Inferior parietal cortex (tissue), 1 donor: ENCODE measurements at regions not wholly inside any gene's neighbourhood (a gene's known extent, or its start where the extent isn't known, plus 50 kb on each side); places are given as distances from the start of the nearest gene placed in this dataset.

Source experiments
- DNase-seq: peaks from one replicate; pipeline ENCODE4 v3.0.0-alpha.2; 2016; ENCODE audit errors: extremely low spot score

DNA sequence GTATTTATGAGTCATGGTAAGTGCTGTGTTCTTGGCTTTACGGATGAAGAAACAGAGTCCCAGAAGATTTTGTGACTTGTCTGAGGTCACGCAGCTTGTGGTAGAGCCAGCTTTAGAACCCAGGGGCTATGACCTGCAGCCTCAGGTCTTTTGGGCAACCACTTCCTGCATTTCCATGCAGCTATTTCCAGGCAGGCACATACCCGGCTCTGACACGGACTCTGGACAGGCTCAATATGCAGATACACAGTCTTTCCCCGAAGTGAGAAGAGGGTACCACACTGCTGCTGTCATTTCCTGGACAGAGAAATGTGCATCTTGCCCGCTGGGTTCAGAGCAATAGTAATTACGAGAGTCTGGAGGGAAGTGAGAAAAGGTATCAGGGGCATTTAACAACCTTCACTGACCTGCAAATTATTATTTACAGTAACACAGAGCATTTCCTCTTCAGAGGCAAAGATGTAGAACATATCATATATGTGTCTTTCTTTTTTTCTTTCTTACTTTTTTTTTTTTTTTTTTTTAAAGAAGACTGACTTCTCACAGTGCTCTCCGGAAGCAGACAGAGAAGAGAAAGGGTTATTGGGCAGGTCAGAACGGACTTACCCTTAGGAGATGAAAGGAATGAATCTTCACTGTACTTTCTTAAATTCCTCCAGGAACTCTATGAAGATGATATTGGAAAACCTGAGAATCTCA, 185.1 kb downstream of the CLIC5 start:
- DNase-seq = no peak

GRCh38 chr6:45829873-45830272, 185.8 kb downstream of the CLIC5 start:
- DNase-seq = no peak

DNA sequence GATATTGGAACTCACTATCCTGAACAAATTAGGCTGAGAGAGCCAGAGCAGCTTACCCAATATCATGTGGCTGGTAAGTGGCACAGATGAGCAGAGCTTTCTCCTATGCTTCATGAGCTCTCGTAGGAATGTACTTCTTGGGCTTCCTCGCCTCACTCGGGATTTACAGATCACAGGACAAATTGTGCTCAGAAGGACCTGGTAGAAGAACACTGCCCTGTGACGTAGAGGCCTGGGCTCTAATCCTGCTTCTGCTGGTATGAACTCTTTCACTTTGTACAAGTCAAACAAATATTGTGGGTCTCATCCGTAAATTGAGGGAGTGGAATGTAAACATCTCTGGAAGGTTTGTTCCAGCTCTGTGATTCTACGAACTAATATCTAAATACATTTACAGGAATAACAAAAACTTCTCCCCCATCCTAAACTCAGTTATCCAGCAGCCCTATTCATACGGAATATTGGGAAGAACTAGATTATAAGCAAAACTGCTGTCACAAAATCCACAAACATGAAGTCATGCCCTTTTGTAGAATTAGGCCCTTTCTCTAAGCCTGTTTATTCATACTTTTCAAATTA, 187.6 kb downstream of the CLIC5 start:
- DNase-seq = no peak

GRCh38 chr6:45822873-45823272, 192.8 kb downstream of the CLIC5 start:
- no peak for DNase-seq

DNA sequence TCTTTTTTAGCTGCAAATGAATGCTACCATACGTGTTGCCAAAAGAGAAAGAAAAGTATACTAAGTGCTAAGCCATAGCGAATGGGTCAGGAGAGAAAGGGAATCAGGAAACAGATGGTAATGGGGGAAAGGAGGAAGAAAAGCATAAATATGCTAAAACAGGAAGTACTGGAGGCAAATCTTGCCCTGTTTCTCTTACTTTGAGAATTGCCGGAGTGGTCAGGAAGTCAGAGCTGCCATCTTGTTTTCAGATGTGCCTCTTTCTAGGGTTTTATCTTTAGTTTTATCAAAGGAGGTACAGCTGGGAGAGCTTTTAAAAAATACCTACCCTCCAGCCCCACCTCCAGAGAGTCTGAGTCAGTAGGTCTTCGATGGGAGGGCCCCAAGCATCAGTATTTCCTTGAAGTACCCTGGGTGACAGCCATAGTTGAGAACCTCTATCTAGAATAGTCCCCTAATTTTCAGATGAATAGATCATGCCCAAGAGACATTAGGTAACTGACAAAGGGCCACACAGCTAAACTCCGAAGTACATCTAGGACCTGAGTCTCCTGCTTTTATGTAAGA, 193.3 kb downstream of the CLIC5 start:
- no peak for DNase-seq

- no peak for DNase-seq
These were observed 197.0 kb downstream of the CLIC5 start for GRCh38 chr6:45818655-45819054.

DNA sequence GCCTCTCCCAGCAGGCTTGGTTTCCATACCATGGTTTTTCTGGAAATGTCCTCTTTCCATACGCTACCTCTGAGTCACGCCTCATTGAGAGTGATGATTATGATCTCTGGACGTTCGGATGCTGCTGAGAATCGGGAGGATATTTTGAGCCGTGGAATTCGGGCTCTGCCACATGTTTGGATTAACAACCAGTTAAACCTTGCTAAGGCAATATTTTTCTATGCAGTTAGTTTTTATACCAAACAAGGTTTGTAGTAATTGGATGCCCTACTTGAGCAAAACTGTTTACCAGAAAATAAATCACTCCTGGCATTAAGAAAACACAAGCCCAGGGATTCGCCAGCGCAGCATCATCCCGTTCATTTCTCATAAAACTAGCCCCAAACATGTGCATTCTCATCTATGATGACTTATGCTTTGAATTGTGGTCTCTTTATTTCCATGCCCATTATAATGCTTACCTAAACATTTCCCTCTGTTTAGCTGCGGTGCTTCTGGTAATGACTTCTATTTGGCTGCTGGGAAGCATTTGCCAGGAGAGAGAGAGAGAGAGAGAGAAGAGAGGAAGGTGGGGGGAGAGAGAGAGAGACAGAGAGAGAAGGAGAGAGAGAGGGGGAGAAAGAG, 198.9 kb downstream of the CLIC5 start:
- no peak for DNase-seq

GRCh38 chr6:45815466-45816125, 200.1 kb downstream of the CLIC5 start:
- DNase-seq = no peak

GRCh38 chr6:45814772-45815171, 200.9 kb downstream of the CLIC5 start:
- DNase-seq = no peak

GRCh38 chr6:45813943-45814342, 201.7 kb downstream of the CLIC5 start:
- DNase-seq = no peak

DNA sequence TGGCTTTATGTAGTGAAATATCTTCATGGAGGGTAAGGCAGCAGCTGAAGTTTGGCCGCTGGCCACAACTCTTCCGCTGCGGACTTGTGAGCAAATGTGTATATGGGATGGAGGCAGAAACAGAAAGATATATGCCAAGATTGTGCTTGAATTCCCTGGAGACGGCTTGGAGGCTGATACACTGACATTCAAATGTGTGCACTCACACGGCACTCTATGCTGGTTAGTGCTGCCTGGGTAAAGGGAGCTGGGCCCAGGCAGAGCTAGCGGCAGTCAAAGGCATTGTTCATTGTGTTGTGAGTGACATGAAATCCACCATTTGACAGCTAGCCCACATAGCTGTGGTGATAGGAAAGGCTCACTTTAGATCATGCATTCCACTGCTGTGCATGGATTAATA, 202.7 kb downstream of the CLIC5 start:
- peak; percentile 42 for DNase-seq

DNA sequence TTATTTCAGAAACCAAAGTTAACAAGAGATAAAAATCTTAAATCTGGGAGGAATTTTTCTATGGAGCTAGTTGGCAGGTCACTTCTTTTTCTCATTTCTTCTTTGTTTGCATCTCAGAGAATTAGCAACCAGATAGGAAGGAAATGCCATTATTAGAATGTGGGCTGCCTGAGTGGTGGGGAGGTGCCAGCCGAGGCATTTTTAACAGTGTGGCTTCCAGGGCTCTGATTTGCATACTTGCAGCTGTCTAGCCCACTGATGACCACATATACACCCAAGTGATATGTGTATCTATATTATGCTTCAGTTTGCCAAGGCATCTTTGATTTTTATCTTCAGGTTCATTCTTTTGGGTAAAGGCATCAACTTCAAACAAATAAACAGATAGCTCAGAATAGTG, 206.7 kb downstream of the CLIC5 start:
- DNase-seq = no peak

- DNase-seq = no peak
These were observed 207.5 kb downstream of the CLIC5 start for GRCh38 chr6:45808042-45808645.

GRCh38 chr6:45807311-45808041, 208.2 kb downstream of the CLIC5 start:
- DNase-seq = no peak

DNA sequence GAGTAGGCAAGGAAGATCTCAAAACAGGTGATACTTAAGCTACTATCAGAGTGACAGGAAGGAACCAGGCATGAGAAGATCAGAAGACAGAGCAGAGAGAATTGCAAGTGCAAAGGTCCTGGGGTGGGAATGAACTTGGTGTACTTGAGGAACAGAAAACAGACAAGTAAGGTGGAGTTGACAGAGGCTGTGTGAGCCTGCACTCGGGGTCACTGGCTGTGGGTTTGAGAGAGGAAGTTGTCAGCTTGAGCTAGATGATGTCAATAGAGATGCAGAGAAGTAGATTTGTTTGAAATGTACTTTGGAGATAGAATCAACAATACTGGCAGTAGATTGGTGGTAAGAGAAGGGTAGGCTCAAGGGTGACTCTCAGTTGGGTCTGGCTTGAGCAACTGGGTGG, 209.5 kb downstream of the CLIC5 start:
- no peak for DNase-seq

DNA sequence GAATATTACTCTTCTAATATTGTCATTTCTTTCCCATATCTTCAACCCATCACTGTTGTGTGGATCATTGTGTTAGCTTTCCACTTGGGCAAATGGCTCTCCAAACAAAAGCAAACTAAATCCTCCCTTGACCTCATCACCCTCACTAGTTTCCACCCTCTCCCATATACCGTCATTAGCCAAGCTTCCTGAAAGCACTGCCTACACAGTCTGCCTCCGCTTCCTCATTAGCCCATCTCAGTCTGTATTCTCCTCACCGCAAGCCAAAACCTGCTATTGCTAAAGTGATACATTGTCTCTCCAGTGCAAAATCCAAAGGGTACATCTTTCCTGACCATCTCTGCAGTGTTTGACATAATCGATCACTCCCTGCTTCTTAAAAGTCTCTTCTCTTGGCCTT, 212.6 kb downstream of the CLIC5 start:
- no peak for DNase-seq

GRCh38 chr6:45801471-45802289, 214.0 kb downstream of the CLIC5 start:
- no peak for DNase-seq

DNA sequence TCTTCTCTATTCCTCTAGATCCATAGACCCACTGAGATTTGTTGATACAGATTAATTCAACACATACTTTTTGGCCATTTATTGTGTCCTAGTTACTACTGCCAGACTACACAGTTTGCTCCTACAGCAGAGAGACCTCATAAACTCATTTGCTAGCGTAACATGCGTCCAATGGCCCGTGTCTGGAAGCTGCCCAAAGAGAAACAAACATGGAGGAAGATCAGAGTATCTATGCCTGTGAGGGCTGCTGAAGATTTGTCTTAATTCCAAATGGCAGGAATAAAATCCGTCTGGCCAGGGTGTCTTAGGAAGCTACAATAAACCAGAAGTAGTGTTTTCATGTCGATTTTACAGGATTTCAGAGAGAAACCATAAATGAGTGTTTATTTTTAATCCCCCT, 214.7 kb downstream of the CLIC5 start:
- DNase-seq = no peak

DNA sequence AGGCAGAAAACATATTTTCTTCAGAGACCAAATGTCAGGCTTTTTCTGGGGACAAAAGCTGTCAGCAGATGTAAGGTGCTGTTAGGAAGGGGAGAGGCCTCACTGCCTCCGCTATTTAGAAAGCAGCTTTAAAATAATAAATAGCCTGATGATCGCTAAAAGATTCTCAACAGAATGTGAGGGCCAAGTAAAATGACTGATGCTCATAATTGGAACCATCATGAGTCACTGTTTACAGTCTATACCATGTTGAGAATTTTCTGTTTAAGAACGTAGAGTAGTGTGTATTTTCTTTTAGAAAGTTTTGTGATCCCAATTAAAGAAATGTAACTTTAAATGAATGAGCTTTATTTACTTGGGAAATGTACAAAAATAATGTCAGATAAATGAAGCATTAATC, 220.0 kb downstream of the CLIC5 start:
- DNase-seq = no peak

- no peak for DNase-seq
These were observed 221.2 kb downstream of the CLIC5 start for GRCh38 chr6:45794465-45794864.
